Tibial nerve (tissue), 4 donors: ENCODE measurements at regions not wholly inside any gene's neighbourhood (a gene's known extent, or its start where the extent isn't known, plus 50 kb on each side); places are given as distances from the start of the nearest gene placed in this dataset.

Source experiments
- DNase-seq, 2 donors: peaks; one replicate each; pipeline ENCODE4 v3.0.0-alpha.2; 2019; ENCODE audit warnings: low spot score in 2 of 2
- H3K27ac ChIP-seq, 4 donors: fragments of 200-600 bp; sonication (generic) in 3 of 4; one replicate each; pipeline ENCODE4 v1.5.1; 2017 to 2019; ENCODE audit warnings: mild to moderate bottlenecking in 1 of 4
- H3K27me3 ChIP-seq, 2 donors: fragments of 200-600 bp; sonication (generic) in 1 of 2; one replicate each; pipeline versions ENCODE4 v1.5.1 to v1.6.0; 2017 to 2019
- H3K36me3 ChIP-seq, 3 donors: fragments of 200-600 bp; sonication (generic); one replicate each; pipeline ENCODE4 v1.5.1; 2018 to 2019
- H3K4me1 ChIP-seq, 4 donors: fragments of 200-600 bp; sonication (generic) in 3 of 4; one replicate each; pipeline ENCODE4 v1.5.1; 2017 to 2019
- H3K4me3 ChIP-seq, 4 donors: fragments of 200-600 bp; sonication (generic) in 3 of 4; one replicate each; pipeline ENCODE4 v1.5.1; 2017 to 2019; ENCODE audit warnings: mild to moderate bottlenecking in 1 of 4, moderate library complexity in 1 of 4
- H3K9me3 ChIP-seq, 4 donors: fragments of 200-600 bp; sonication (generic) in 3 of 4; one replicate each; pipeline ENCODE4 v1.5.1; 2017 to 2019
- CTCF ChIP-seq, 5 experiments: fragments of 200-600 bp in 3 of 5; fragments of 450-650 bp in 2 of 5; sonication (generic) in 3 of 5; IDR thresholded peaks; one replicate each; pipeline ENCODE4 v1.5.1; 2016 to 2019; ENCODE audit warnings: antibody characterized with exemption in 5 of 5, mild to moderate bottlenecking in 3 of 5, moderate library complexity in 2 of 5
- EP300 ChIP-seq, 2 donors: sonication (generic); formaldehyde crosslinking; IDR thresholded peaks; one replicate each; pipeline ENCODE4 v1.6.1; 2017; ENCODE audit warnings: antibody characterized with exemption in 2 of 2, mild to moderate bottlenecking in 1 of 2
- POLR2A ChIP-seq, 2 donors: fragments of 450-650 bp; IDR thresholded peaks; one replicate each; pipeline ENCODE4 v1.6.1; 2017; ENCODE audit warnings: antibody characterized with exemption in 2 of 2, mild to moderate bottlenecking in 2 of 2, moderate library complexity in 2 of 2
- whole genome bisulfite sequencing, 2 donors: methylation state at CpG; one replicate each; pipeline ENCODE4 v1.1.5; 2018; 5-methylcytosine and 5-hydroxymethylcytosine counted together

- no peaks in the 10 kb centered on the region for H3K27me3 ChIP-seq
- DNase-seq: no peak
- no peak for TF ChIP-seq POLR2A (IDR thresholded peaks at IDR 0.05)
- no peak for TF ChIP-seq EP300 (IDR thresholded peaks at IDR 0.05)
- no peak for TF ChIP-seq CTCF (IDR thresholded peaks at IDR 0.05)
- no peaks in the 10 kb centered on the region for H3K36me3 ChIP-seq
- H3K9me3 ChIP-seq: peaks cover 0 to 12% (median 4%) of the 10 kb centered on the region in 4 donors
- no peak overlapping the region for H3K27ac ChIP-seq
- H3K4me1 ChIP-seq: no peaks in the 10 kb centered on the region
- H3K4me3 ChIP-seq: no peak overlapping the region
- WGBS, 2 donors: 67% methylated on average over 2 of the region's 2 CpGs
Observed at GRCh38 chr6:81145506-81145905, 607.0 kb downstream of the TENT5A start.

- H3K36me3 ChIP-seq: no peaks in the 10 kb centered on the region
Observed at GRCh38 chr6:81144346-81144745, 608.1 kb downstream of the TENT5A start.

GRCh38 chr6:81138236-81138635 lies 614.2 kb downstream of the TENT5A start:
- TF ChIP-seq CTCF (IDR thresholded peaks at IDR 0.05): no peak
- no peak for TF ChIP-seq EP300 (IDR thresholded peaks at IDR 0.05)
- no peak for TF ChIP-seq POLR2A (IDR thresholded peaks at IDR 0.05)
- no peaks in the 10 kb centered on the region for H3K4me1 ChIP-seq

More at GRCh38 chr6:81144346-81144745, 608.1 kb downstream of the TENT5A start:
- no peak for DNase-seq
- Histone ChIP-seq H3K4me3 (no peak overlapping the region), H3K27ac (no peak overlapping the region), H3K9me3 (peaks cover 0 to 8% (median 4%) of the 10 kb centered on the region in 4 donors), H3K27me3 (no peaks in the 10 kb centered on the region), H3K4me1 (no peaks in the 10 kb centered on the region)
- TF ChIP-seq POLR2A (IDR thresholded peaks at IDR 0.05) (no peak), EP300 (IDR thresholded peaks at IDR 0.05) (no peak), CTCF (IDR thresholded peaks at IDR 0.05) (no peak)

GRCh38 chr6:81130969-81131368 lies 621.5 kb downstream of the TENT5A start:
- no peak for DNase-seq
- WGBS, 2 donors: 66 to 87% methylated on average over 1 of the region's 1 CpG
- Histone ChIP-seq H3K4me3 (no peak overlapping the region), H3K4me1 (no peaks in the 10 kb centered on the region), H3K27ac (no peak overlapping the region), H3K27me3 (no peaks in the 10 kb centered on the region), H3K9me3 (peaks cover 0 to 5% (median 0%) of the 10 kb centered on the region in 4 donors), H3K36me3 (no peaks in the 10 kb centered on the region)
- TF ChIP-seq EP300 (IDR thresholded peaks at IDR 0.05) (no peak), POLR2A (IDR thresholded peaks at IDR 0.05) (no peak), CTCF (IDR thresholded peaks at IDR 0.05) (no peak)

More at GRCh38 chr6:81138236-81138635, 614.2 kb downstream of the TENT5A start:
- WGBS, 2 donors: 56 to 79% methylated on average over 5 of the region's 5 CpGs
- no peaks in the 10 kb centered on the region for H3K36me3 ChIP-seq
- no peak overlapping the region for H3K27ac ChIP-seq
- no peaks in the 10 kb centered on the region for H3K27me3 ChIP-seq
- DNase-seq: no peak
- peaks cover 0 to 14% (median 4%) of the 10 kb centered on the region in 4 donors for H3K9me3 ChIP-seq
- H3K4me3 ChIP-seq: no peak overlapping the region

GRCh38 chr6:81130061-81130460 lies 622.4 kb downstream of the TENT5A start:
- 59 to 76% methylated on average over 2 of the region's 2 CpGs for WGBS, 2 donors
- H3K27me3 ChIP-seq: no peaks in the 10 kb centered on the region
- no peak overlapping the region for H3K4me3 ChIP-seq
- no peak overlapping the region for H3K27ac ChIP-seq
- DNase-seq: no peak
- TF ChIP-seq CTCF (IDR thresholded peaks at IDR 0.05) (no peak), POLR2A (IDR thresholded peaks at IDR 0.05) (no peak)
- no peaks in the 10 kb centered on the region for H3K36me3 ChIP-seq
- H3K4me1 ChIP-seq: no peaks in the 10 kb centered on the region
- H3K9me3 ChIP-seq: peaks cover 0 to under 1% (median 0%) of the 10 kb centered on the region in 4 donors
